ENCODE measurements at regions not wholly inside any gene's neighbourhood (a gene's known extent, or its start where the extent isn't known, plus 50 kb on each side); places are given as distances from the start of the nearest gene placed in this dataset.

DNA sequence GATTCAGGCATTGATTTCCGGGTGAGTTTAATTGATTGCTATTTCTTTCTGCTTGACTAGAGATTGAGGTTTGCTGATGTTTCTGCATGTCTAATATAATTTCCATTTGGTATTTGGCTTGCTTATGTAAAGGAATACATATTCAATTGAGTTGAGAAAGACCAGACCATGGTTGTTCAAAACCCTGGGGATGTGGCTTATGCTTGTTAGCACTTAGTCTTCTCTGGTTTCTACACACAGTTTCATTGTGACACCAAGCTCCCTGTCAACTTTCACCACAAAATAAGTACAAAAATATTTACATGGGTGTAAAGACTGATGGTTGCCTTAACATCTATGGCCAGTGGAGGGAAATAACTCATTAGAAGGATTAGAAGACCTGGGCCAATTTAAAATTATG lies 209.6 kb downstream of the CDH26 start:
- TF ChIP-seq, protein P1, sequence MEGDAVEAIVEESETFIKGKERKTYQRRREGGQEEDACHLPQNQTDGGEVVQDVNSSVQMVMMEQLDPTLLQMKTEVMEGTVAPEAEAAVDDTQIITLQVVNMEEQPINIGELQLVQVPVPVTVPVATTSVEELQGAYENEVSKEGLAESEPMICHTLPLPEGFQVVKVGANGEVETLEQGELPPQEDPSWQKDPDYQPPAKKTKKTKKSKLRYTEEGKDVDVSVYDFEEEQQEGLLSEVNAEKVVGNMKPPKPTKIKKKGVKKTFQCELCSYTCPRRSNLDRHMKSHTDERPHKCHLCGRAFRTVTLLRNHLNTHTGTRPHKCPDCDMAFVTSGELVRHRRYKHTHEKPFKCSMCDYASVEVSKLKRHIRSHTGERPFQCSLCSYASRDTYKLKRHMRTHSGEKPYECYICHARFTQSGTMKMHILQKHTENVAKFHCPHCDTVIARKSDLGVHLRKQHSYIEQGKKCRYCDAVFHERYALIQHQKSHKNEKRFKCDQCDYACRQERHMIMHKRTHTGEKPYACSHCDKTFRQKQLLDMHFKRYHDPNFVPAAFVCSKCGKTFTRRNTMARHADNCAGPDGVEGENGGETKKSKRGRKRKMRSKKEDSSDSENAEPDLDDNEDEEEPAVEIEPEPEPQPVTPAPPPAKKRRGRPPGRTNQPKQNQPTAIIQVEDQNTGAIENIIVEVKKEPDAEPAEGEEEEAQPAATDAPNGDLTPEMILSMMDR (IDR thresholded peaks at IDR 0.05): no peak
- TF ChIP-seq EZH2 (IDR thresholded peaks at IDR 0.05): no peak
